ENCODE measurements at regions not wholly inside any gene's neighbourhood (a gene's known extent, or its start where the extent isn't known, plus 50 kb on each side); places are given as distances from the start of the nearest gene placed in this dataset.

DNA sequence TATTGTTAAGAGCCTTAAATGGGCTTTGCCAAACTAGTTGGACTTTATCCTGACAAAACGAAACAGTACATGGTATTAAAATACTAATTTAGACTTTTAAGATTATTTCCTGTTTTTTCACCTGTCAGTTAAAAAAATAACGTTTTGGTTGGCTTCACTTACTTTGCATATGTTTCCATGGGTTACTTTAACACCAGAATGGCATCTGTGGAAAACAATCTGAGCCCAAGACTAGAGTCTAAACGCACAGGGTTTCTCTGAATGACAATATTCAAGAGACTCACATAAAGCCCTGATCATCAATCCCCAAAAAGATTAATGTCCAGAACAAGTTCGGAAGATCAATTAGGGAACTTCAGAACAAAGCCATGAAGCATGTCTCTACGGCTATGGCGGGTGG lies 888.0 kb downstream of the EPHA4 start:
- TF ChIP-seq, protein P1, sequence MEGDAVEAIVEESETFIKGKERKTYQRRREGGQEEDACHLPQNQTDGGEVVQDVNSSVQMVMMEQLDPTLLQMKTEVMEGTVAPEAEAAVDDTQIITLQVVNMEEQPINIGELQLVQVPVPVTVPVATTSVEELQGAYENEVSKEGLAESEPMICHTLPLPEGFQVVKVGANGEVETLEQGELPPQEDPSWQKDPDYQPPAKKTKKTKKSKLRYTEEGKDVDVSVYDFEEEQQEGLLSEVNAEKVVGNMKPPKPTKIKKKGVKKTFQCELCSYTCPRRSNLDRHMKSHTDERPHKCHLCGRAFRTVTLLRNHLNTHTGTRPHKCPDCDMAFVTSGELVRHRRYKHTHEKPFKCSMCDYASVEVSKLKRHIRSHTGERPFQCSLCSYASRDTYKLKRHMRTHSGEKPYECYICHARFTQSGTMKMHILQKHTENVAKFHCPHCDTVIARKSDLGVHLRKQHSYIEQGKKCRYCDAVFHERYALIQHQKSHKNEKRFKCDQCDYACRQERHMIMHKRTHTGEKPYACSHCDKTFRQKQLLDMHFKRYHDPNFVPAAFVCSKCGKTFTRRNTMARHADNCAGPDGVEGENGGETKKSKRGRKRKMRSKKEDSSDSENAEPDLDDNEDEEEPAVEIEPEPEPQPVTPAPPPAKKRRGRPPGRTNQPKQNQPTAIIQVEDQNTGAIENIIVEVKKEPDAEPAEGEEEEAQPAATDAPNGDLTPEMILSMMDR (IDR thresholded peaks at IDR 0.05 in 8 of 11, conservative IDR thresholded peaks at IDR 0.05 in 3 of 11), result no peak
- TF ChIP-seq POLR2AphosphoS5 (IDR thresholded peaks at IDR 0.05), result no peak
